H9 (cell line): ENCODE measurements at regions not wholly inside any gene's neighbourhood (a gene's known extent, or its start where the extent isn't known, plus 50 kb on each side); places are given as distances from the start of the nearest gene placed in this dataset.

Experiments
- DNase-seq: peaks from one replicate; pipeline ENCODE4 v3.0.0-alpha.2; 2017
- H2AFZ ChIP-seq: one replicate; pipeline ENCODE4 v1.6.1; 2013; ENCODE audit warnings: mild to moderate bottlenecking, low read length, control low read depth, moderate library complexity
- H2AK5ac ChIP-seq: 2 replicates; pipeline ENCODE4 v1.6.1; 2013; ENCODE audit warnings: low read length, control low read depth, mixed read lengths; ENCODE audit not compliant: insufficient read length
- H2BK120ac ChIP-seq: one replicate; pipeline ENCODE4 v1.6.1; 2013; ENCODE audit warnings: low read depth, mild to moderate bottlenecking, low read length, control low read depth, inconsistent platforms; ENCODE audit not compliant: poor library complexity, severe bottlenecking
- H2BK12ac ChIP-seq: 2 replicates; pipeline ENCODE4 v1.6.1; 2013; ENCODE audit warnings: low read length, control low read depth, mixed read lengths, low read depth; ENCODE audit not compliant: insufficient read length
- H2BK15ac ChIP-seq: 2 replicates; pipeline ENCODE4 v1.6.1; 2013; ENCODE audit warnings: low read depth, low read length, control low read depth
- H2BK20ac ChIP-seq: one replicate; pipeline ENCODE4 v1.6.1; 2013; ENCODE audit warnings: low read depth, mild to moderate bottlenecking, low read length, control low read depth, inconsistent platforms; ENCODE audit not compliant: poor library complexity, severe bottlenecking
- H2BK5ac ChIP-seq: 2 replicates; pipeline ENCODE4 v1.6.1; 2013; ENCODE audit warnings: low read length, control low read depth, mixed read lengths; ENCODE audit not compliant: insufficient read length
- H3K14ac ChIP-seq: 2 replicates; pipeline ENCODE4 v1.6.1; 2013; ENCODE audit warnings: low read length, control low read depth; ENCODE audit not compliant: insufficient read depth
- H3K18ac ChIP-seq: 2 replicates; pipeline ENCODE4 v1.6.1; 2013; ENCODE audit warnings: low read depth, mild to moderate bottlenecking, mixed read lengths, low read length, control low read depth; ENCODE audit not compliant: insufficient read length
- H3K23ac ChIP-seq: 2 replicates; pipeline ENCODE4 v1.6.1; 2013; ENCODE audit warnings: low read length, control low read depth, mixed read lengths, low read depth; ENCODE audit not compliant: insufficient read length
- H3K23me2 ChIP-seq: 2 replicates; pipeline ENCODE4 v1.6.1; 2013; ENCODE audit warnings: low read depth, mild to moderate bottlenecking, mixed read lengths, low read length, control low read depth; ENCODE audit not compliant: insufficient read length, poor library complexity, severe bottlenecking
- H3K27ac ChIP-seq: 2 replicates; pipeline ENCODE4 v1.5.1; 2013; ENCODE audit warnings: low read length, control low read depth, mixed read lengths, low read depth; ENCODE audit not compliant: insufficient read length
- H3K27me3 ChIP-seq: 2 replicates; pipeline ENCODE4 v1.6.1; 2013; ENCODE audit warnings: low read length, control low read depth, inconsistent platforms; ENCODE audit not compliant: insufficient read depth
- H3K4ac ChIP-seq: 2 replicates; pipeline ENCODE4 v1.6.1; 2013; ENCODE audit warnings: low read depth, mild to moderate bottlenecking, control low read depth, inconsistent platforms, low read length, moderate library complexity
- H3K4me1 ChIP-seq: 2 replicates; pipeline ENCODE4 v1.6.1; 2013; ENCODE audit warnings: low read length, control low read depth, inconsistent platforms; ENCODE audit not compliant: insufficient read depth
- H3K4me2 ChIP-seq: 2 replicates; pipeline ENCODE4 v1.6.1; 2013; ENCODE audit warnings: low read length, control low read depth, mixed read lengths; ENCODE audit not compliant: insufficient read length, insufficient read depth
- H3K56ac ChIP-seq: 2 replicates; pipeline ENCODE4 v1.6.1; 2013; ENCODE audit warnings: low read depth, mild to moderate bottlenecking, mixed read lengths, low read length, control low read depth; ENCODE audit not compliant: insufficient read length
- H3K79me1 ChIP-seq: 2 replicates; pipeline ENCODE4 v1.6.1; 2013; ENCODE audit warnings: low read depth, mild to moderate bottlenecking, moderate library complexity, low read length, control low read depth, inconsistent platforms; ENCODE audit not compliant: insufficient read depth, poor library complexity, severe bottlenecking
- H3K79me2 ChIP-seq: 2 replicates; pipeline ENCODE4 v1.6.1; 2013; ENCODE audit warnings: low read length, control low read depth, inconsistent platforms; ENCODE audit not compliant: insufficient read depth
- H3K9ac ChIP-seq: 2 replicates; pipeline ENCODE4 v1.6.1; 2013; ENCODE audit warnings: low read length, control low read depth, mixed read lengths; ENCODE audit not compliant: insufficient read length; ENCODE audit errors: extremely low read depth
- H3K9me3 ChIP-seq: one replicate; pipeline ENCODE4 v1.6.1; 2013; ENCODE audit warnings: low read depth, low read length, inconsistent platforms; ENCODE audit not compliant: control insufficient read depth
- H3T11ph ChIP-seq: one replicate; pipeline ENCODE4 v1.6.1; 2013; ENCODE audit warnings: mild to moderate bottlenecking, low read length, control low read depth, inconsistent platforms
- H4K20me1 ChIP-seq: one replicate; pipeline ENCODE4 v1.6.1; 2013; ENCODE audit not compliant: control insufficient read depth, insufficient read length, insufficient read depth
- H4K5ac ChIP-seq: 2 replicates; pipeline ENCODE4 v1.6.1; 2013; ENCODE audit warnings: low read depth, mild to moderate bottlenecking, mixed read lengths, low read length, control low read depth; ENCODE audit not compliant: insufficient read length
- H4K8ac ChIP-seq: replicated peaks from 2 replicates; pipeline ENCODE4 v1.6.1; 2013; ENCODE audit warnings: low read length, control low read depth, mixed read lengths, low read depth; ENCODE audit not compliant: insufficient read length
- H4K91ac ChIP-seq: 2 replicates; pipeline ENCODE4 v1.6.1; 2013; ENCODE audit warnings: low read depth, mild to moderate bottlenecking, moderate library complexity, mixed read lengths, low read length, control low read depth; ENCODE audit not compliant: insufficient read length
- H3K27ac Mint-ChIP-seq, 3 experiments: 2 replicates in 2 of 3; 3 replicates in 1 of 3; pipeline ENCODE4 v1.8.0; 2020 to 2021; ENCODE audit warnings: mixed read lengths in 3 of 3, mild to moderate bottlenecking in 1 of 3, moderate library complexity in 1 of 3
- H3K27me3 Mint-ChIP-seq: 2 replicates; pipeline ENCODE4 v1.8.0; 2021; ENCODE audit warnings: low read depth, mild to moderate bottlenecking, moderate library complexity, mixed read lengths
- H3K36me3 Mint-ChIP-seq, 3 experiments: 2 replicates in 2 of 3; 3 replicates in 1 of 3; pipeline ENCODE4 v1.8.0; 2020 to 2021; ENCODE audit warnings: low read depth in 3 of 3, mixed read lengths in 3 of 3; ENCODE audit not compliant: insufficient read depth in 1 of 3
- H3K4me1 Mint-ChIP-seq, 2 experiments: 2 replicates each; pipeline ENCODE4 v1.8.0; 2020; ENCODE audit warnings: mixed read lengths in 2 of 2
- H3K4me3 Mint-ChIP-seq, 2 experiments: 2 replicates in 1 of 2; 3 replicates in 1 of 2; pipeline ENCODE4 v1.8.0; 2020 to 2021; ENCODE audit warnings: mild to moderate bottlenecking in 2 of 2, mixed read lengths in 2 of 2, moderate library complexity in 1 of 2
- H3K9me3 Mint-ChIP-seq, 2 experiments: 2 replicates in 1 of 2; 3 replicates in 1 of 2; pipeline ENCODE4 v1.8.0; 2020; ENCODE audit warnings: mild to moderate bottlenecking in 2 of 2, mixed read lengths in 2 of 2, moderate library complexity in 1 of 2
- CTCF ChIP-seq: fragments of 200-600 bp; sonication (generic); conservative IDR thresholded peaks from 3 replicates; pipeline ENCODE4 v1.8.0; 2021; ENCODE audit warnings: antibody characterized with exemption, mild to moderate bottlenecking
- WGBS: extraction: QIAGEN DNeasy Blood & Tissue Kit; methylation state at CpG from one replicate; pipeline ENCODE4 v1.1.7; 2013; ENCODE audit warnings: missing lambda C conversion rate, low lambda C conversion rate, mixed read lengths; ENCODE audit not compliant: insufficient read length; ENCODE audit errors: extremely low coverage; 5-methylcytosine and 5-hydroxymethylcytosine counted together

GRCh38 chr17:72590882-72591281 is 470.1 kb downstream of the SOX9 start:
- DNase-seq = no peak
- Histone ChIP-seq H3K4ac (no peak overlapping the region), H2BK5ac (no peak overlapping the region), H2BK20ac (no peak overlapping the region), H3K23me2 (peaks cover 14% of the 10 kb centered on the region), H2AFZ (no peak overlapping the region), H3T11ph (no peak overlapping the region), H3K27me3 (peaks cover 17% of the 10 kb centered on the region; the same call in 1 of the 2 replicates), H3K4me2 (peak overlapping the region; percentile 74), H2BK120ac (no peak overlapping the region), H3K23ac (no peak overlapping the region), H3K18ac (no peak overlapping the region), H4K5ac (no peak overlapping the region), H3K9me3 (no peaks in the 10 kb centered on the region), H4K8ac (no peak overlapping the region), H4K20me1 (no peaks in the 10 kb centered on the region), H3K14ac (no peak overlapping the region), H3K56ac (no peak overlapping the region), H3K4me1 (peaks cover 8% of the 10 kb centered on the region; the same call in 1 of the 2 replicates), H4K91ac (no peak overlapping the region), H3K9ac (no peak overlapping the region), H2BK12ac (no peak overlapping the region), H2BK15ac (no peak overlapping the region), H2AK5ac (no peak overlapping the region), H3K79me2 (no peaks in the 10 kb centered on the region), H3K27ac (no peak overlapping the region), H3K79me1 (no peaks in the 10 kb centered on the region)
- Mint-ChIP-seq H3K9me3 (peaks cover 0 to 3% of the 10 kb centered on the region in 2 experiments; a peak in 1 of 5 replicates), H3K4me3 (peak overlapping the region; percentile 78 to 91), H3K27ac (no peak overlapping the region), H3K36me3 (no peaks in the 10 kb centered on the region), H3K4me1 (peaks cover 29 to 34% of the 10 kb centered on the region in 2 experiments), H3K27me3 (peaks cover 62% of the 10 kb centered on the region)
- TF ChIP-seq CTCF = no peak
- WGBS = no CpG with 5 or more reads among the region's 9 CpGs
